ENCODE measurements at regions not wholly inside any gene's neighbourhood (a gene's known extent, or its start where the extent isn't known, plus 50 kb on each side); places are given as distances from the start of the nearest gene placed in this dataset.

DNA sequence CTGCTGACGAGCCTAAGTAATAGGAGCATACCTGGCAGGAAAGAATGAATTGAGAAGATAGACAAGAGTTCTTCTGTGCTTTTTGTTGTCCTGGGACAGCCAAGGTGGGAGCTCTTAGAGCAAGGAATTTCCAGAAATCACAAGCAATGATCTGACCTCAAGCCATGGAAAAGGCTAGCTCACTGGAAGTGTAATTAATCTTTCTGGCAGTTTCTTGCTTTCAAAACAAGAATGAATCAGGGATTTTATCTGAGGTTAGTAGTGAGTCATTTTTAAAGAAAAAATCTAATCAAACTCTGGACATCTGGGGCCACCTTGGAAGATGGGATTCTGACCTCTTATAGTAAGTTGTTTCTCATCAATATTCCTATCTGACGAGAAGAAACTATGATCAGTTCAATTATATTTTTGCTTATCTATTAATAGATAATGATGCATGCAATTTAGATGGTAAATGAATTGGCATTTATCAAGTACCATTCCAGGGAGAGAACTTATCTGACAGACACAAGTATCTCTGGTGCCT is 98.0 kb downstream of the ADCYAP1 start:
- peak; percentile 72 for ATAC-seq (ENCODE audit: low read depth)
- Histone ChIP-seq H3K4me3 (ENCODE audit: severe bottlenecking) (no peak overlapping the region), H3K9me3 (ENCODE audit: severe bottlenecking) (no peaks in the 10 kb centered on the region), H3K27ac (ENCODE audit: poor library complexity, severe bottlenecking) (peak overlapping the region; percentile 36), H3K36me3 (ENCODE audit: low read depth) (no peaks in the 10 kb centered on the region), H3K4me1 (ENCODE audit: insufficient read depth, poor library complexity, severe bottlenecking) (peaks cover 7% of the 10 kb centered on the region), H3K27me3 (ENCODE audit: insufficient read depth, poor library complexity, severe bottlenecking) (no peaks in the 10 kb centered on the region)
- DNase-seq (ENCODE audit: low spot score) = no peak
- TF ChIP-seq, protein P1, sequence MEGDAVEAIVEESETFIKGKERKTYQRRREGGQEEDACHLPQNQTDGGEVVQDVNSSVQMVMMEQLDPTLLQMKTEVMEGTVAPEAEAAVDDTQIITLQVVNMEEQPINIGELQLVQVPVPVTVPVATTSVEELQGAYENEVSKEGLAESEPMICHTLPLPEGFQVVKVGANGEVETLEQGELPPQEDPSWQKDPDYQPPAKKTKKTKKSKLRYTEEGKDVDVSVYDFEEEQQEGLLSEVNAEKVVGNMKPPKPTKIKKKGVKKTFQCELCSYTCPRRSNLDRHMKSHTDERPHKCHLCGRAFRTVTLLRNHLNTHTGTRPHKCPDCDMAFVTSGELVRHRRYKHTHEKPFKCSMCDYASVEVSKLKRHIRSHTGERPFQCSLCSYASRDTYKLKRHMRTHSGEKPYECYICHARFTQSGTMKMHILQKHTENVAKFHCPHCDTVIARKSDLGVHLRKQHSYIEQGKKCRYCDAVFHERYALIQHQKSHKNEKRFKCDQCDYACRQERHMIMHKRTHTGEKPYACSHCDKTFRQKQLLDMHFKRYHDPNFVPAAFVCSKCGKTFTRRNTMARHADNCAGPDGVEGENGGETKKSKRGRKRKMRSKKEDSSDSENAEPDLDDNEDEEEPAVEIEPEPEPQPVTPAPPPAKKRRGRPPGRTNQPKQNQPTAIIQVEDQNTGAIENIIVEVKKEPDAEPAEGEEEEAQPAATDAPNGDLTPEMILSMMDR (IDR thresholded peaks at IDR 0.05; ENCODE audit: poor library complexity, severe bottlenecking) = no peak

DNA sequence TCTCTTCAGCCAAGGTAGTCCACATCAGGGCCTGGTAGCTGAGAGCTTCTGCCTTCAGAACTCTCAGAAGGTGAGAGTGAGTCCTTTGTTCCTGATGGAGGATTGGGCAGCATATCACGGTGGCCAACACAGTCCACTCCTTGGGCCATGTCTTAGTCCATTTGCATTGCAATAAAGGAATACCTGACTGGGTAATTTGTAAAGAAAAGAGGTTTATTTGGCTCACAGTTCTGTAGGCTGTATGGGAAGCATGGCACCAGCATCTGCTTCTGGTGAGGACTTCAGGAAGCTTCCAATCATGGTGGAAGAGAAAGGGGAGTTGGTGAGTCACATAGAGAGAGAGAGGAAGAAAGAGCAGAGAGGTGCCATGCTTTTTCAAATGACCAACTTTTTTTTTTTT is 98.8 kb downstream of the ADCYAP1 start:
- Histone ChIP-seq H3K27me3 (ENCODE audit: insufficient read depth, poor library complexity, severe bottlenecking) (no peaks in the 10 kb centered on the region), H3K36me3 (ENCODE audit: low read depth) (no peaks in the 10 kb centered on the region), H3K4me1 (ENCODE audit: insufficient read depth, poor library complexity, severe bottlenecking) (peaks cover 7% of the 10 kb centered on the region), H3K9me3 (ENCODE audit: severe bottlenecking) (no peaks in the 10 kb centered on the region), H3K4me3 (ENCODE audit: severe bottlenecking) (no peak overlapping the region), H3K27ac (ENCODE audit: poor library complexity, severe bottlenecking) (no peak overlapping the region)
- DNase-seq (ENCODE audit: low spot score) (no peak), ATAC-seq (ENCODE audit: low read depth) (no peak)
- TF ChIP-seq, protein P1 (IDR thresholded peaks at IDR 0.05; ENCODE audit: poor library complexity, severe bottlenecking) = no peak

DNA sequence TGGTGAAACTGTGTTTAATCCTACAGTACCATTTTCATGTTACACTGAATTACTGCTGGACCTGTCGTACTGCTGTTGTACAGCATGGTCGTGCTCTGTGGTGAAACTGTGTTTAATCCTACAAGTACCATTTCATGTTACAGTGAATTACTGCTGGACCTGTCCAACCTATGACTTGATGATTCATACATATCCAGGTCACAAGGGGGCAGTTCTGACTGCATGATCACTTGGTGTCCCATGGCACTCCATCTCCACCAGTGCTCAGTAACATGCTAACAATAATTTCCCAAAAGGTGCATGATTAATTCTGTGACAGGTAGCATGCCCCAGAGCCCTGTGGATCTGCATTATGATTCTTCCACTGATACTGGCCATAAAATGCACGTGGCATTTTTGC is 101.6 kb downstream of the ADCYAP1 start:
- Histone ChIP-seq H3K4me3 (ENCODE audit: severe bottlenecking) (no peak overlapping the region), H3K36me3 (ENCODE audit: low read depth) (no peaks in the 10 kb centered on the region), H3K9me3 (ENCODE audit: severe bottlenecking) (no peaks in the 10 kb centered on the region), H3K27ac (ENCODE audit: poor library complexity, severe bottlenecking) (no peak overlapping the region), H3K27me3 (ENCODE audit: insufficient read depth, poor library complexity, severe bottlenecking) (no peaks in the 10 kb centered on the region), H3K4me1 (ENCODE audit: insufficient read depth, poor library complexity, severe bottlenecking) (peaks cover 7% of the 10 kb centered on the region)
- DNase-seq (ENCODE audit: low spot score) = no peak
- TF ChIP-seq, protein P1 (IDR thresholded peaks at IDR 0.05; ENCODE audit: poor library complexity, severe bottlenecking) = no peak
- ATAC-seq (ENCODE audit: low read depth) = no peak

DNA sequence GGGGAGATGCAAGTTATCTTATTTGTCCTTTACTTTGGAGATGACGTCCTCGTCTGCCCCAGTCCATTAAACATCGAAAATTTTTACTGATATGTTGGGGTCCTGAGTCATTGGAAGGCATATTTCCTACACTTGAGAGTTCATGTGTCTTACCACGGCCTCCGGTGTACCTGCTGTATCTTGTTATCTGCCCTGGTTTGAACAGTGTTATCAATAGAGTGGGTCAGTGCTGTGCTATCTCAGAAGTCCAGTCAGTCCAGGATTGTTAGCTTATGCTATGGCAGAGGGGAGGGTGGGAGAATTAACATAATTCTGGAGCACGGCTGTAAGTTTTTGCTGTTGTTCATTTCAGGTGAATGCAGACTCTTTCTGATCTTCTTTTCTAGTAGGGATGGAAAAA is 102.3 kb downstream of the ADCYAP1 start:
- Histone ChIP-seq H3K4me3 (ENCODE audit: severe bottlenecking) (no peak overlapping the region), H3K9me3 (ENCODE audit: severe bottlenecking) (no peaks in the 10 kb centered on the region)
- ATAC-seq (ENCODE audit: low read depth) = no peak

DNA sequence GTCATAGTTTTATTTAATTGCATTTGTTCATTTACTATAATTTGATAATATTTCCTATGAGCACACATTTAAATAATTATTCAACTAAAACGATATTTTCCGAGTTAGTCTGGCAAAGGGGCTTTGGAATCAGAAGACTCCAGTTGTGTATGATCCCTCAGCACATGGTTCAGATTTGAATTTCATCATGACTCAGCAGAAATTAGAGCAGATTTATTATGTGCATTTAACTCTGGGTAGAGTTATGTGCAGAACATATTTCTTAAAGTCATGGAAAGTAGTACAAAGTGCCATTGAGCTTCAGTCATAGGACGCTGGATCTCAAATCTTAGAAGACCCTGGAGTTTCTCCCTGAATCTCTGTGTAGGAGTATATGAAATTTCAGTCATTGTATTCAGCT is 106.7 kb downstream of the ADCYAP1 start:
- H3K27me3 ChIP-seq (ENCODE audit: insufficient read depth, poor library complexity, severe bottlenecking) = no peaks in the 10 kb centered on the region
- H3K4me1 ChIP-seq (ENCODE audit: insufficient read depth, poor library complexity, severe bottlenecking) = peaks cover 5% of the 10 kb centered on the region
- ATAC-seq (ENCODE audit: low read depth) (no peak), DNase-seq (ENCODE audit: low spot score) (no peak)
- H3K4me3 ChIP-seq (ENCODE audit: severe bottlenecking) = no peak overlapping the region
- H3K9me3 ChIP-seq (ENCODE audit: severe bottlenecking) = no peaks in the 10 kb centered on the region
- no peaks in the 10 kb centered on the region for H3K36me3 ChIP-seq (ENCODE audit: low read depth)
- no peak overlapping the region for H3K27ac ChIP-seq (ENCODE audit: poor library complexity, severe bottlenecking)
- TF ChIP-seq, protein P1 (IDR thresholded peaks at IDR 0.05; ENCODE audit: poor library complexity, severe bottlenecking) = no peak

More for the DNA sequence above, 102.3 kb downstream of the ADCYAP1 start:
- Histone ChIP-seq H3K4me1 (ENCODE audit: insufficient read depth, poor library complexity, severe bottlenecking) (peaks cover 5% of the 10 kb centered on the region), H3K27ac (ENCODE audit: poor library complexity, severe bottlenecking) (no peak overlapping the region), H3K27me3 (ENCODE audit: insufficient read depth, poor library complexity, severe bottlenecking) (no peaks in the 10 kb centered on the region), H3K36me3 (ENCODE audit: low read depth) (no peaks in the 10 kb centered on the region)
- TF ChIP-seq, protein P1 (IDR thresholded peaks at IDR 0.05; ENCODE audit: poor library complexity, severe bottlenecking) = no peak
- no peak for DNase-seq (ENCODE audit: low spot score)
